ENCODE measurements at regions not wholly inside any gene's neighbourhood (a gene's known extent, or its start where the extent isn't known, plus 50 kb on each side); places are given as distances from the start of the nearest gene placed in this dataset.

DNA sequence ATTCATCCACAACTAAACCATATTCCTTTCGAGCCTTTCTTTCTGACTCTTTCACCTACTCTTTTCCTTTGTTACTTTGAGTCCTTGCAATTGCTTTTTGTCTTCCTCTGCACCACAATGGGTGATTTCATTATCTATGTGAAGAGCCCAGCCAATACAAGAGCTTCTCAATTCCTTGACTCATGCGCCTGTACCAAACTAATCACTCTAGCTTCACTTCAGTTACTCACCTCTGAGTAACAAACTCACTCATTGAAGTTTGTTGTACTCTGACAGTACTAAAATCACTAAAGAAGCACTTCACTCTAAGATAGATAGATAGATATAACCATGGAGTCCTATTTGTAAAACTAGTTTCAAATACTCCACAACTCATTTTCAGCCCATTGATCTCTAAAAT lies 191.7 kb upstream of the EPHA5 start:
- TF ChIP-seq CTCF (IDR thresholded peaks at IDR 0.05; ENCODE audit: low read length) (no peak), EZH2phosphoT487 (IDR thresholded peaks at IDR 0.05; ENCODE audit: low read length) (no peak), EZH2 (optimal IDR thresholded peaks at IDR 0.05; ENCODE audit: low read depth, low read length) (no peak)
- Histone ChIP-seq H3F3A (ENCODE audit: insufficient read depth, low read length) (no peaks in the 10 kb centered on the region), H3K4me3 (ENCODE audit: low read length) (no peak overlapping the region), H3K27me3 (replicated peaks; ENCODE audit: insufficient read depth, low read length) (no peaks in the 10 kb centered on the region), H3K36me3 (replicated peaks; ENCODE audit: insufficient read depth, low read length) (no peaks in the 10 kb centered on the region), H3K4me2 (ENCODE audit: low read depth, low read length) (no peak overlapping the region), H2AFZ (ENCODE audit: low read length) (no peak overlapping the region), H3K9me2 (replicated peaks; ENCODE audit: insufficient read depth, low read length) (no peaks in the 10 kb centered on the region), H3K27ac (ENCODE audit: low read length) (no peak overlapping the region), H3K4me1 (ENCODE audit: low read length) (no peaks in the 10 kb centered on the region), H3K79me2 (ENCODE audit: low read length) (no peaks in the 10 kb centered on the region), H4K20me1 (ENCODE audit: insufficient read depth, low read length) (no peaks in the 10 kb centered on the region), H3K9ac (ENCODE audit: low read length) (no peak overlapping the region), H3K9me3 (replicated peaks; ENCODE audit: insufficient read depth, low read length) (no peaks in the 10 kb centered on the region)
- no peak for DNase-seq

- no peak overlapping the region for H3K27ac ChIP-seq (ENCODE audit: low read length)
- no peaks in the 10 kb centered on the region for H3K27me3 ChIP-seq (replicated peaks; ENCODE audit: insufficient read depth, low read length)
- H4K20me1 ChIP-seq (ENCODE audit: insufficient read depth, low read length): no peaks in the 10 kb centered on the region
- no peaks in the 10 kb centered on the region for H3K9me3 ChIP-seq (replicated peaks; ENCODE audit: insufficient read depth, low read length)
- no peaks in the 10 kb centered on the region for H3F3A ChIP-seq (ENCODE audit: insufficient read depth, low read length)
- TF ChIP-seq CTCF (IDR thresholded peaks at IDR 0.05; ENCODE audit: low read length): no peak
- TF ChIP-seq EZH2 (optimal IDR thresholded peaks at IDR 0.05; ENCODE audit: low read depth, low read length): no peak
- no peak for TF ChIP-seq EZH2phosphoT487 (IDR thresholded peaks at IDR 0.05; ENCODE audit: low read length)
- no peaks in the 10 kb centered on the region for H3K4me1 ChIP-seq (ENCODE audit: low read length)
- DNase-seq: no peak
- no peaks in the 10 kb centered on the region for H3K9me2 ChIP-seq (replicated peaks; ENCODE audit: insufficient read depth, low read length)
- no peak overlapping the region for H3K9ac ChIP-seq (ENCODE audit: low read length)
- H3K4me3 ChIP-seq (ENCODE audit: low read length): no peak overlapping the region
- no peaks in the 10 kb centered on the region for H3K36me3 ChIP-seq (replicated peaks; ENCODE audit: insufficient read depth, low read length)
- H2AFZ ChIP-seq (ENCODE audit: low read length): no peak overlapping the region
- no peaks in the 10 kb centered on the region for H3K79me2 ChIP-seq (ENCODE audit: low read length)
- no peak overlapping the region for H3K4me2 ChIP-seq (ENCODE audit: low read depth, low read length)
Observed at GRCh38 chr4:65845199-65845773, 175.0 kb upstream of the EPHA5 start.

- no peak for DNase-seq
- H3K79me2 ChIP-seq (ENCODE audit: low read length): no peaks in the 10 kb centered on the region
- H3K9me3 ChIP-seq (replicated peaks; ENCODE audit: insufficient read depth, low read length): no peaks in the 10 kb centered on the region
- H2AFZ ChIP-seq (ENCODE audit: low read length): no peak overlapping the region
- no peaks in the 10 kb centered on the region for H3K36me3 ChIP-seq (replicated peaks; ENCODE audit: insufficient read depth, low read length)
- no peaks in the 10 kb centered on the region for H3K27me3 ChIP-seq (replicated peaks; ENCODE audit: insufficient read depth, low read length)
- TF ChIP-seq CTCF (IDR thresholded peaks at IDR 0.05; ENCODE audit: low read length) (no peak), EZH2phosphoT487 (IDR thresholded peaks at IDR 0.05; ENCODE audit: low read length) (no peak), EZH2 (optimal IDR thresholded peaks at IDR 0.05; ENCODE audit: low read depth, low read length) (no peak)
- H3K4me3 ChIP-seq (ENCODE audit: low read length): no peak overlapping the region
- no peak overlapping the region for H3K9ac ChIP-seq (ENCODE audit: low read length)
- no peaks in the 10 kb centered on the region for H3K4me1 ChIP-seq (ENCODE audit: low read length)
- H3K4me2 ChIP-seq (ENCODE audit: low read depth, low read length): no peak overlapping the region
- H3F3A ChIP-seq (ENCODE audit: insufficient read depth, low read length): no peaks in the 10 kb centered on the region
- no peaks in the 10 kb centered on the region for H3K9me2 ChIP-seq (replicated peaks; ENCODE audit: insufficient read depth, low read length)
- H3K27ac ChIP-seq (ENCODE audit: low read length): no peak overlapping the region
- H4K20me1 ChIP-seq (ENCODE audit: insufficient read depth, low read length): no peaks in the 10 kb centered on the region
Observed at GRCh38 chr4:65839164-65839931, 169.1 kb upstream of the EPHA5 start.

Data from MM.1S (cell line).